Gastroesophageal sphincter (tissue), 3 donors: ENCODE measurements at regions not wholly inside any gene's neighbourhood (a gene's known extent, or its start where the extent isn't known, plus 50 kb on each side); places are given as distances from the start of the nearest gene placed in this dataset.

ENCODE experiments used
- EP300 ChIP-seq: sonication (generic); formaldehyde crosslinking; IDR thresholded peaks from one replicate; pipeline ENCODE4 v1.6.1; 2017; ENCODE audit warnings: antibody characterized with exemption, mild to moderate bottlenecking
- POLR2A ChIP-seq, 2 donors: fragments of 450-650 bp; IDR thresholded peaks; one replicate each; pipeline ENCODE4 v1.6.1; 2017; ENCODE audit warnings: antibody characterized with exemption in 2 of 2, mild to moderate bottlenecking in 2 of 2, moderate library complexity in 1 of 2
- POLR2AphosphoS5 ChIP-seq: sonication (generic); formaldehyde crosslinking; IDR thresholded peaks from one replicate; pipeline ENCODE4 v1.6.1; 2017; ENCODE audit warnings: antibody characterized with exemption
- TF ChIP-seq, protein P1 (sequence below), 4 experiments: fragments of 200-600 bp in 2 of 4; fragments of 450-650 bp in 2 of 4; sonication (generic) in 1 of 4; IDR thresholded peaks; one replicate each; pipeline ENCODE4 v1.5.1; 2017 to 2019; ENCODE audit warnings: antibody characterized with exemption in 4 of 4, mild to moderate bottlenecking in 2 of 4, moderate library complexity in 2 of 4

DNA sequence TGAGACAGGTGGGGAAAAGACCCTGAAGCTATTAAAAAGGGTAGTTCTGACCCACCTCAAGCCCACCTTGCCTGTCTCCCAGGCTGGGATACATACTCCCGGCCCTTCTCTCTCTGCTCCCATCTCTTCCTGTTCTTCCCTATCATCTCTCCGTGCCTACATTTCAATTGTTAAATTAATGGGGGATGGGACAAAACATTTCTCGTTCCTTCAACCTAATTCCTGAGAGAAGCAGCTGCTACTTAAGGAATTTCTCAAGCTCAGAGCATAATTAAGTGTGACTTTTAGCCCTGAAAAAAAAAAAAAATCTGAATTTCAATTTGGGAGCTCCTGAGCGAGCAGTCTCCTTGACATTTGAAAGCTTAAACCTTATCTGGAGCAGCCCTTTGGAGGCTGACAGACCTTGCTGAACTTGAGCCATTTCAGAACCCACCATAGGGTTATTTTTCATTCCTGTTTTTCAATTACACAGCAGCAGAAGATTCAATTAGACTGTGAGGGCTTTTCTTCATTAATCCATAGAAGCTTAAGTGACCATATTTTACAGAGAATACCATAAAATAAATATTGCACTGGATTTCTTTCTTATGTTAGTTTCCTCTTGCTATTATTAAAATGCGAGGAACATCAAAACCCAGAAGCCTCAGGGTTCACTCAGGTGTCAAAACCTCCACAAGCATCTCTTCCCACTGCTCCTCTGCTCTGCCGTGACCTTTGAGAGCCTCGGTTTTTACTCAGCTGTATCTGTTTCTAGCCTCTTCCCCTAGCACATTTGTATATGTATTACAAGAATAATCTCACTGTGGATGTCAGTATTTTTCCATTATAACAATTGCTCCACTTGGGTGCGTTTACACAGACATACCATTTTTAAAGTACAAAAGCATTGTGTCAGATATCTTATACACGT lies 125.7 kb downstream of the B3GNT2 start:
- TF ChIP-seq POLR2A (IDR thresholded peaks at IDR 0.05) (no peak), EP300 (no peak), POLR2AphosphoS5 (no peak)
- TF ChIP-seq, protein P1, sequence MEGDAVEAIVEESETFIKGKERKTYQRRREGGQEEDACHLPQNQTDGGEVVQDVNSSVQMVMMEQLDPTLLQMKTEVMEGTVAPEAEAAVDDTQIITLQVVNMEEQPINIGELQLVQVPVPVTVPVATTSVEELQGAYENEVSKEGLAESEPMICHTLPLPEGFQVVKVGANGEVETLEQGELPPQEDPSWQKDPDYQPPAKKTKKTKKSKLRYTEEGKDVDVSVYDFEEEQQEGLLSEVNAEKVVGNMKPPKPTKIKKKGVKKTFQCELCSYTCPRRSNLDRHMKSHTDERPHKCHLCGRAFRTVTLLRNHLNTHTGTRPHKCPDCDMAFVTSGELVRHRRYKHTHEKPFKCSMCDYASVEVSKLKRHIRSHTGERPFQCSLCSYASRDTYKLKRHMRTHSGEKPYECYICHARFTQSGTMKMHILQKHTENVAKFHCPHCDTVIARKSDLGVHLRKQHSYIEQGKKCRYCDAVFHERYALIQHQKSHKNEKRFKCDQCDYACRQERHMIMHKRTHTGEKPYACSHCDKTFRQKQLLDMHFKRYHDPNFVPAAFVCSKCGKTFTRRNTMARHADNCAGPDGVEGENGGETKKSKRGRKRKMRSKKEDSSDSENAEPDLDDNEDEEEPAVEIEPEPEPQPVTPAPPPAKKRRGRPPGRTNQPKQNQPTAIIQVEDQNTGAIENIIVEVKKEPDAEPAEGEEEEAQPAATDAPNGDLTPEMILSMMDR (IDR thresholded peaks at IDR 0.05) = no peak
